ENCODE measurements at regions not wholly inside any gene's neighbourhood (a gene's known extent, or its start where the extent isn't known, plus 50 kb on each side); places are given as distances from the start of the nearest gene placed in this dataset.

GRCh38 chr13:84243340-84243739, 361.1 kb upstream of the SLITRK1 start:
- Histone ChIP-seq H3K36me3 (no peaks in the 10 kb centered on the region), H3K27me3 (no peaks in the 10 kb centered on the region), H3K4me3 (no peak overlapping the region), H3K9me3 (peaks cover 0 to 3% (median 0%) of the 10 kb centered on the region in 4 donors), H3K27ac (no peak overlapping the region), H3K4me1 (no peaks in the 10 kb centered on the region)
- no peak for DNase-seq
- WGBS, 5 donors, result 65 to 86% (median 81%) methylated on average over 1 of the region's 1 CpG
- intact Hi-C loops (cut with DNase I; ENCODE audit: low total_unique reads), result no loop called here
- TF ChIP-seq POLR2A (IDR thresholded peaks at IDR 0.05), result no peak
- no peak for TF ChIP-seq CTCF (IDR thresholded peaks at IDR 0.05)
- no peak for TF ChIP-seq EP300 (IDR thresholded peaks at IDR 0.05)
- TF ChIP-seq POLR2AphosphoS5 (IDR thresholded peaks at IDR 0.05), result no peak

DNA sequence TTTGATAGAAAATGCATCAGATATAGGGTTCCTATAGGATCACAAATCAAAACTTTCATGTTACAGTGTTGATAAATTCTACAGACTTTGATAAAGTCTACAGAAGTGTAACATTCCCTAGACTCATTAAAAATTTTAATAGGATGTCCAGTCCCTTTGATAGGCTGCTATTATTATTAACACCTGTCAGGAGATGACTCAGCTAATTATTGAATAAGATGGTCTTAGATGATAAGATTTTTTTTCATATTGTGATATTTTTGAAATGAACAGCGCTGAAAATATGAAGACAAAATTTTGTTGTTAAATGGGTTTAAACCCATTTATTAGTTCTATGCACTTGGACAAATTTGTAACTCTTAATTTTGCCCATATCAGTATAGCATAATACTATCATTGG, 356.8 kb upstream of the SLITRK1 start:
- intact Hi-C loops (cut with DNase I; ENCODE audit: low total_unique reads), result no loop called here
- DNase-seq, result no peak
- no peaks in the 10 kb centered on the region for H3K27me3 ChIP-seq
- TF ChIP-seq EP300 (IDR thresholded peaks at IDR 0.05) (no peak), CTCF (IDR thresholded peaks at IDR 0.05) (no peak), POLR2A (IDR thresholded peaks at IDR 0.05) (no peak), POLR2AphosphoS5 (IDR thresholded peaks at IDR 0.05) (no peak)
- no peak overlapping the region for H3K4me3 ChIP-seq
- no peaks in the 10 kb centered on the region for H3K4me1 ChIP-seq
- H3K36me3 ChIP-seq, result no peaks in the 10 kb centered on the region
- 89 to 98% (median 91%) methylated on average over 1 of the region's 1 CpG for WGBS, 5 donors
- peaks cover 0 to 3% (median 0%) of the 10 kb centered on the region in 4 donors for H3K9me3 ChIP-seq
- no peak overlapping the region for H3K27ac ChIP-seq

DNA sequence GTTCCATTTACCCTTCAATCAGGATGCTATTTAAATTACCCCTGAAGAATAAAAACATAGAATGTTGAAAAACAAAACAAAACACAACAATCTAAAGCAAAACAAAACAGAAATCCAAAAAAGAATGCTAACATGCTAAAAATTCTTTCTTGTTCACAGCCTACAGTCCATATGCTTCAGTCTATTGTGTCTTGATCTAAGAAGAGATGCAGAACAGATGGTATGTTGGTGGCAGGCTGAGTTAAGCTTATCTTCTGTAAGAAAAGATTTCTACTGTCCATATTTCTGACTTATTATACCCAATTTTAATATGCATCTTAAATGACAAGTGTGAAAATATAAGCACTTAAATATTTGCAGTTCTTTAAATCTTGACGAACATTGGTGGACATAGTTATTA, 356.1 kb upstream of the SLITRK1 start:
- no peak for DNase-seq
- intact Hi-C loops (cut with DNase I; ENCODE audit: low total_unique reads), result no loop called here
- WGBS, 5 donors, result 79 to 91% (median 84%) methylated on average over 1 of the region's 1 CpG
- TF ChIP-seq EP300 (IDR thresholded peaks at IDR 0.05), result no peak
- no peak for TF ChIP-seq CTCF (IDR thresholded peaks at IDR 0.05)
- no peak for TF ChIP-seq POLR2AphosphoS5 (IDR thresholded peaks at IDR 0.05)
- TF ChIP-seq POLR2A (IDR thresholded peaks at IDR 0.05), result no peak
- no peaks in the 10 kb centered on the region for H3K36me3 ChIP-seq
- no peaks in the 10 kb centered on the region for H3K4me1 ChIP-seq
- peaks cover 0 to 3% (median 0%) of the 10 kb centered on the region in 4 donors for H3K9me3 ChIP-seq
- no peak overlapping the region for H3K4me3 ChIP-seq
- H3K27ac ChIP-seq, result no peak overlapping the region
- H3K27me3 ChIP-seq, result no peaks in the 10 kb centered on the region

DNA sequence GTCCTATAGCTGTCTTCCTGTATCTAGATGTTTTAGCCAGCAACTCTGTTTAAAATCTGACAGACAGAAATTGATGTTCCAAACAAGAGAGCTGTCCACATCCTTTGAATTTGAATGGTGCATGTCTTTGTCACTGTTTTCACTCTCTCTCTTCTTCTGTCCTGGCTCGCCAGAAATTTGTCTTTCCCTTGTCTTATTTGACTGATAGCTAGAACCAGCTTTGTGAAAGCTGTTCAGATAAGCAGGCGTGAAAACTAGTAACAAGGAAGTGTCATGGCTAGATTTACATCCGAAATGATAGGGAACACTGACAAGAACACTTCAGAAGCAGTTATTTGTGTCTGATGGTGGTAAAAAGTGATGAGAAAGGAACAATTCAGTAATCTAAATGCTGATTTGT, 354.9 kb upstream of the SLITRK1 start:
- no peaks in the 10 kb centered on the region for H3K4me1 ChIP-seq
- no peaks in the 10 kb centered on the region for H3K36me3 ChIP-seq
- peaks cover 0 to 8% (median 0%) of the 10 kb centered on the region in 4 donors for H3K9me3 ChIP-seq
- H3K4me3 ChIP-seq, result no peak overlapping the region
- 10 to 20% (median 12%) methylated on average over 3 of the region's 3 CpGs for WGBS, 5 donors
- intact Hi-C loops (cut with DNase I; ENCODE audit: low total_unique reads), result no loop called here
- TF ChIP-seq POLR2AphosphoS5 (IDR thresholded peaks at IDR 0.05), result no peak
- TF ChIP-seq EP300 (IDR thresholded peaks at IDR 0.05), result no peak
- no peak for TF ChIP-seq POLR2A (IDR thresholded peaks at IDR 0.05)
- no peak for TF ChIP-seq CTCF (IDR thresholded peaks at IDR 0.05)
- no peaks in the 10 kb centered on the region for H3K27me3 ChIP-seq
- no peak for DNase-seq
- no peak overlapping the region for H3K27ac ChIP-seq

Data from stomach (tissue), 8 donors.